H1 (cell line): ENCODE measurements at regions not wholly inside any gene's neighbourhood (a gene's known extent, or its start where the extent isn't known, plus 50 kb on each side); places are given as distances from the start of the nearest gene placed in this dataset.

Experiments
- CEBPB ChIP-seq: IDR thresholded peaks from 2 replicates; pipeline ENCODE4 v1.6.1; 2012; ENCODE audit warnings: low read depth, low read length
- EP300 ChIP-seq, 2 experiments: IDR thresholded peaks; 1 replicate in 1 of 2; 2 replicates in 1 of 2; pipeline ENCODE4 v1.6.1; 2011 to 2012; ENCODE audit warnings: low read depth in 2 of 2, low read length in 2 of 2, mild to moderate bottlenecking in 2 of 2, borderline replicate concordance in 1 of 2, inconsistent platforms in 1 of 2, moderate library complexity in 1 of 2
- EZH2 ChIP-seq: fragments of 200-600 bp; sonication (generic); IDR thresholded peaks from 2 replicates; pipeline ENCODE4 v1.7.1; 2012; ENCODE audit warnings: low read depth, mild to moderate bottlenecking, moderate library complexity, low read length, inconsistent platforms; ENCODE audit not compliant: severe bottlenecking
- FOSL1 ChIP-seq: IDR thresholded peaks from 2 replicates; pipeline ENCODE4 v1.6.1; 2011; ENCODE audit warnings: mild to moderate bottlenecking, low read depth, low read length, moderate library complexity; ENCODE audit not compliant: insufficient read depth
- MAFK ChIP-seq: IDR thresholded peaks from 2 replicates; pipeline ENCODE4 v1.6.1; 2012; ENCODE audit warnings: low read depth, mild to moderate bottlenecking, improper control_type of control experiment, low read length
- POLR2A ChIP-seq, 2 experiments: IDR thresholded peaks; 1 replicate in 1 of 2; 2 replicates in 1 of 2; pipeline ENCODE4 v1.6.1; 2011; ENCODE audit warnings: low read depth in 2 of 2, low read length in 2 of 2, mild to moderate bottlenecking in 2 of 2; ENCODE audit errors: control extremely low read depth in 1 of 2
- POLR2AphosphoS5 ChIP-seq: IDR thresholded peaks from 2 replicates; pipeline ENCODE4 v1.6.1; 2011; ENCODE audit warnings: low read depth, low read length
- RNF2 ChIP-seq: fragments of 200-900, 300-1000 bp; sonication (generic); IDR thresholded peaks from 2 replicates; pipeline ENCODE4 v1.7.1; 2016; ENCODE audit warnings: borderline replicate concordance, low read depth, mild to moderate bottlenecking, antibody characterized with exemption, low read length; ENCODE audit not compliant: poor library complexity, severe bottlenecking; ENCODE audit errors: missing control alignments
- SP2 ChIP-seq: IDR thresholded peaks from 2 replicates; pipeline ENCODE4 v1.6.1; 2012; ENCODE audit warnings: mild to moderate bottlenecking, low read length, inconsistent platforms
- TAF1 ChIP-seq: IDR thresholded peaks from 2 replicates; pipeline ENCODE4 v1.6.1; 2011; ENCODE audit warnings: mild to moderate bottlenecking, low read depth, low read length
- YY1 ChIP-seq: IDR thresholded peaks from 2 replicates; pipeline ENCODE4 v1.6.1; 2011; ENCODE audit warnings: low read depth, mild to moderate bottlenecking, low read length
- TF ChIP-seq, protein P1 (sequence below), 3 experiments: IDR thresholded peaks; 1 replicate in 2 of 3; 2 replicates in 1 of 3; pipeline versions ENCODE4 v1.5.1 to v1.6.1; 2011; ENCODE audit warnings: low read length in 3 of 3, mild to moderate bottlenecking in 3 of 3, inconsistent platforms in 2 of 3, low read depth in 1 of 3, moderate library complexity in 1 of 3; ENCODE audit not compliant: insufficient read depth in 1 of 3; ENCODE audit errors: control extremely low read depth in 1 of 3
- TF ChIP-seq, protein P2 (sequence below): IDR thresholded peaks from 2 replicates; pipeline ENCODE4 v1.6.1; 2011; ENCODE audit warnings: low read length, improper control_type of control experiment
- TF ChIP-seq, protein P3 (sequence below): IDR thresholded peaks from 2 replicates; pipeline ENCODE4 v1.6.1; 2012; ENCODE audit warnings: inconsistent platforms

DNA sequence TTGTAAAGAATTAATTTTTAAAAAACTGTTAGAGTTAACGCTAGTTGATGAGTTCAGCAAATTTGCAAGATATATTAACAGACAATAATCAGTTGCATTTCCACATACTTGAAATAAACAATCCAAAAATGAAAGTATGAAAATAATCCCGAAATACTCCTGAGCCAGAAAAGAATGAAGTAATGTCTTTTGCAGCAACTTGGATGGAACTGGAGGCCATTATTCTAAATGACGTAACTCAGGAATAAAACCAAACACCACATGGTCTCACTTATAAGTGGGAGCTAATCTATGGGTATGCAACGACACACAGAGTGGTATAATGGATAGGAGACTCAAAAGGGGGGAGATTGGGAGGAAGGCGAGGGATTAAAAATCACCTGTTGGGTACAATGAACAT lies 872.9 kb upstream of the GJE1 start:
- TF ChIP-seq TAF1 (no peak), YY1 (no peak), RNF2 (no peak), CEBPB (no peak), FOSL1 (no peak), POLR2AphosphoS5 (no peak), MAFK (no peak), SP2 (no peak), EP300 (IDR thresholded peaks at IDR 0.05; ENCODE audit: borderline replicate concordance in 1 of 2, low read depth in 2 of 2, low read length in 2 of 2) (no peak), POLR2A (IDR thresholded peaks at IDR 0.05; ENCODE audit: control extremely low read depth in 1 of 2, low read depth in 2 of 2, low read length in 2 of 2) (no peak), EZH2 (no peak)
- TF ChIP-seq, protein P1, sequence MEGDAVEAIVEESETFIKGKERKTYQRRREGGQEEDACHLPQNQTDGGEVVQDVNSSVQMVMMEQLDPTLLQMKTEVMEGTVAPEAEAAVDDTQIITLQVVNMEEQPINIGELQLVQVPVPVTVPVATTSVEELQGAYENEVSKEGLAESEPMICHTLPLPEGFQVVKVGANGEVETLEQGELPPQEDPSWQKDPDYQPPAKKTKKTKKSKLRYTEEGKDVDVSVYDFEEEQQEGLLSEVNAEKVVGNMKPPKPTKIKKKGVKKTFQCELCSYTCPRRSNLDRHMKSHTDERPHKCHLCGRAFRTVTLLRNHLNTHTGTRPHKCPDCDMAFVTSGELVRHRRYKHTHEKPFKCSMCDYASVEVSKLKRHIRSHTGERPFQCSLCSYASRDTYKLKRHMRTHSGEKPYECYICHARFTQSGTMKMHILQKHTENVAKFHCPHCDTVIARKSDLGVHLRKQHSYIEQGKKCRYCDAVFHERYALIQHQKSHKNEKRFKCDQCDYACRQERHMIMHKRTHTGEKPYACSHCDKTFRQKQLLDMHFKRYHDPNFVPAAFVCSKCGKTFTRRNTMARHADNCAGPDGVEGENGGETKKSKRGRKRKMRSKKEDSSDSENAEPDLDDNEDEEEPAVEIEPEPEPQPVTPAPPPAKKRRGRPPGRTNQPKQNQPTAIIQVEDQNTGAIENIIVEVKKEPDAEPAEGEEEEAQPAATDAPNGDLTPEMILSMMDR (IDR thresholded peaks at IDR 0.05; ENCODE audit: control extremely low read depth in 1 of 3, insufficient read depth in 1 of 3, low read depth in 1 of 3, low read length in 3 of 3), result no peak
- TF ChIP-seq, protein P2, sequence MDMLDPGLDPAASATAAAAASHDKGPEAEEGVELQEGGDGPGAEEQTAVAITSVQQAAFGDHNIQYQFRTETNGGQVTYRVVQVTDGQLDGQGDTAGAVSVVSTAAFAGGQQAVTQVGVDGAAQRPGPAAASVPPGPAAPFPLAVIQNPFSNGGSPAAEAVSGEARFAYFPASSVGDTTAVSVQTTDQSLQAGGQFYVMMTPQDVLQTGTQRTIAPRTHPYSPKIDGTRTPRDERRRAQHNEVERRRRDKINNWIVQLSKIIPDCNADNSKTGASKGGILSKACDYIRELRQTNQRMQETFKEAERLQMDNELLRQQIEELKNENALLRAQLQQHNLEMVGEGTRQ, result no peak
- TF ChIP-seq, protein P3, sequence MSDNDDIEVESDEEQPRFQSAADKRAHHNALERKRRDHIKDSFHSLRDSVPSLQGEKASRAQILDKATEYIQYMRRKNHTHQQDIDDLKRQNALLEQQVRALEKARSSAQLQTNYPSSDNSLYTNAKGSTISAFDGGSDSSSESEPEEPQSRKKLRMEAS, result no peak
